ENCODE measurements at regions not wholly inside any gene's neighbourhood (a gene's known extent, or its start where the extent isn't known, plus 50 kb on each side); places are given as distances from the start of the nearest gene placed in this dataset.

GRCh38 chr2:8134985-8135682 lies 546.7 kb upstream of the ID2 start:
- no peak overlapping the region for H2AFZ ChIP-seq (replicated peaks)
- H3K4me2 ChIP-seq, result no peak overlapping the region
- no peaks in the 10 kb centered on the region for H4K20me1 ChIP-seq (ENCODE audit: low read depth)
- H3K9me3 Mint-ChIP-seq, result peaks cover 2% of the 10 kb centered on the region
- H3K4me1 ChIP-seq, result no peaks in the 10 kb centered on the region
- no peaks in the 10 kb centered on the region for H3K36me3 Mint-ChIP-seq
- DNase-seq (ENCODE audit: low spot score), result no peak
- TF ChIP-seq EZH2 (IDR thresholded peaks at IDR 0.05) (no peak), EZH2phosphoT487 (IDR thresholded peaks at IDR 0.05) (no peak), CTCF (IDR thresholded peaks at IDR 0.05) (no peak)
- no peaks in the 10 kb centered on the region for H3K79me2 ChIP-seq (ENCODE audit: low read depth)
- no peaks in the 10 kb centered on the region for H3K36me3 ChIP-seq
- no peak overlapping the region for H3K27ac Mint-ChIP-seq
- no peak overlapping the region for H3K4me3 Mint-ChIP-seq
- H3K27ac ChIP-seq, result no peak overlapping the region
- no peaks in the 10 kb centered on the region for H3K27me3 ChIP-seq
- peaks cover 34% of the 10 kb centered on the region for H3K4me1 Mint-ChIP-seq
- no peak overlapping the region for H3K9ac ChIP-seq
- H3K27me3 Mint-ChIP-seq (ENCODE audit: insufficient read depth, low read depth), result peaks cover 13% of the 10 kb centered on the region
- H3F3A ChIP-seq (ENCODE audit: low read depth), result no peaks in the 10 kb centered on the region
- no peak overlapping the region for H3K4me3 ChIP-seq
- no peaks in the 10 kb centered on the region for H3K9me3 ChIP-seq (ENCODE audit: low read depth)

GRCh38 chr2:8137801-8138200 lies 544.1 kb upstream of the ID2 start:
- no peak overlapping the region for H2AFZ ChIP-seq (replicated peaks)
- H3K27me3 ChIP-seq, result no peaks in the 10 kb centered on the region
- TF ChIP-seq EZH2phosphoT487 (IDR thresholded peaks at IDR 0.05) (no peak), CTCF (IDR thresholded peaks at IDR 0.05) (no peak), EZH2 (IDR thresholded peaks at IDR 0.05) (no peak)
- no peak overlapping the region for H3K4me3 Mint-ChIP-seq
- H3K4me3 ChIP-seq, result no peak overlapping the region
- H3K4me1 ChIP-seq, result no peaks in the 10 kb centered on the region
- no peak overlapping the region for H3K27ac ChIP-seq
- H4K20me1 ChIP-seq (ENCODE audit: low read depth), result no peaks in the 10 kb centered on the region
- H3K9me3 Mint-ChIP-seq, result no peaks in the 10 kb centered on the region
- H3K27ac Mint-ChIP-seq, result no peak overlapping the region
- no peaks in the 10 kb centered on the region for H3K36me3 Mint-ChIP-seq
- H3K9me3 ChIP-seq (ENCODE audit: low read depth), result no peaks in the 10 kb centered on the region
- H3F3A ChIP-seq (ENCODE audit: low read depth), result no peaks in the 10 kb centered on the region
- peaks cover 10% of the 10 kb centered on the region for H3K27me3 Mint-ChIP-seq (ENCODE audit: insufficient read depth, low read depth)
- no peak for DNase-seq (ENCODE audit: low spot score)
- H3K4me1 Mint-ChIP-seq, result peaks cover 24% of the 10 kb centered on the region
- H3K4me2 ChIP-seq, result no peak overlapping the region
- no peaks in the 10 kb centered on the region for H3K36me3 ChIP-seq
- no peaks in the 10 kb centered on the region for H3K79me2 ChIP-seq (ENCODE audit: low read depth)
- H3K9ac ChIP-seq, result no peak overlapping the region

- H3K27ac Mint-ChIP-seq, result no peak overlapping the region
- H3K36me3 Mint-ChIP-seq, result no peaks in the 10 kb centered on the region
- H3K4me3 ChIP-seq, result no peak overlapping the region
- DNase-seq (ENCODE audit: low spot score), result no peak
- H3K4me1 Mint-ChIP-seq, result peaks cover 17% of the 10 kb centered on the region
- H3K9me3 ChIP-seq (ENCODE audit: low read depth), result no peaks in the 10 kb centered on the region
- no peak for TF ChIP-seq EZH2 (IDR thresholded peaks at IDR 0.05)
- no peak for TF ChIP-seq EZH2phosphoT487 (IDR thresholded peaks at IDR 0.05)
- H3K4me1 ChIP-seq, result no peaks in the 10 kb centered on the region
- no peaks in the 10 kb centered on the region for H3K27me3 ChIP-seq
- no peak overlapping the region for H3K4me2 ChIP-seq
- H2AFZ ChIP-seq (replicated peaks), result no peak overlapping the region
- H3K36me3 ChIP-seq, result no peaks in the 10 kb centered on the region
- no peaks in the 10 kb centered on the region for H3F3A ChIP-seq (ENCODE audit: low read depth)
- H3K9me3 Mint-ChIP-seq, result no peaks in the 10 kb centered on the region
- no peaks in the 10 kb centered on the region for H4K20me1 ChIP-seq (ENCODE audit: low read depth)
- H3K9ac ChIP-seq, result no peak overlapping the region
- no peaks in the 10 kb centered on the region for H3K79me2 ChIP-seq (ENCODE audit: low read depth)
- H3K27me3 Mint-ChIP-seq (ENCODE audit: insufficient read depth, low read depth), result peaks cover 10% of the 10 kb centered on the region
- H3K27ac ChIP-seq, result no peak overlapping the region
- no peak overlapping the region for H3K4me3 Mint-ChIP-seq
Observed at GRCh38 chr2:8138525-8138922, 543.3 kb upstream of the ID2 start.

GRCh38 chr2:8138923-8139667 lies 542.8 kb upstream of the ID2 start:
- DNase-seq (ENCODE audit: low spot score), result no peak
- H3K4me3 ChIP-seq, result no peak overlapping the region
- H3K27ac ChIP-seq, result no peak overlapping the region
- Mint-ChIP-seq H3K4me3 (no peak overlapping the region), H3K27me3 (ENCODE audit: insufficient read depth, low read depth) (peaks cover 6% of the 10 kb centered on the region), H3K27ac (no peak overlapping the region), H3K36me3 (no peaks in the 10 kb centered on the region), H3K4me1 (peaks cover 11% of the 10 kb centered on the region), H3K9me3 (no peaks in the 10 kb centered on the region)
- TF ChIP-seq EZH2 (IDR thresholded peaks at IDR 0.05) (no peak), CTCF (IDR thresholded peaks at IDR 0.05) (no peak), EZH2phosphoT487 (IDR thresholded peaks at IDR 0.05) (no peak)
- H3K36me3 ChIP-seq, result no peaks in the 10 kb centered on the region
- no peak overlapping the region for H2AFZ ChIP-seq (replicated peaks)
- H3F3A ChIP-seq (ENCODE audit: low read depth), result no peaks in the 10 kb centered on the region
- H4K20me1 ChIP-seq (ENCODE audit: low read depth), result no peaks in the 10 kb centered on the region
- no peaks in the 10 kb centered on the region for H3K9me3 ChIP-seq (ENCODE audit: low read depth)
- H3K27me3 ChIP-seq, result no peaks in the 10 kb centered on the region
- no peaks in the 10 kb centered on the region for H3K79me2 ChIP-seq (ENCODE audit: low read depth)
- no peak overlapping the region for H3K9ac ChIP-seq
- no peak overlapping the region for H3K4me2 ChIP-seq
- no peaks in the 10 kb centered on the region for H3K4me1 ChIP-seq
